Endothelial cell of umbilical vein (primary cell): ENCODE measurements at regions not wholly inside any gene's neighbourhood (a gene's known extent, or its start where the extent isn't known, plus 50 kb on each side); places are given as distances from the start of the nearest gene placed in this dataset.

Experiments used
- EZH2 ChIP-seq: IDR thresholded peaks from 2 replicates; pipeline ENCODE4 v1.6.1; 2012; ENCODE audit warnings: borderline replicate concordance, low read depth, mild to moderate bottlenecking, moderate library complexity, low read length, inconsistent platforms; ENCODE audit not compliant: severe bottlenecking
- MYC ChIP-seq: IDR thresholded peaks from one replicate; pipeline ENCODE4 v1.6.1; 2011; ENCODE audit warnings: mild to moderate bottlenecking, low read depth, low read length
- POLR2A ChIP-seq: IDR thresholded peaks from 2 replicates; pipeline ENCODE4 v1.6.1; 2012; ENCODE audit warnings: low read depth, mild to moderate bottlenecking, control low read depth, low read length
- POLR2AphosphoS5 ChIP-seq: IDR thresholded peaks from 2 replicates; pipeline ENCODE4 v1.6.1; 2012; ENCODE audit warnings: low read depth, mild to moderate bottlenecking, control low read depth, low read length, moderate library complexity; ENCODE audit not compliant: insufficient read depth
- TF ChIP-seq, protein P1 (sequence below), 2 donors: IDR thresholded peaks; 1 replicate in 1 of 2; 2 replicates in 1 of 2; pipeline ENCODE4 v1.5.1; 2011; ENCODE audit warnings: low read length in 2 of 2, mild to moderate bottlenecking in 2 of 2, moderate library complexity in 2 of 2, control low read depth in 1 of 2, inconsistent platforms in 1 of 2, low read depth in 1 of 2; ENCODE audit not compliant: insufficient read depth in 1 of 2; ENCODE audit errors: extremely low read depth in 1 of 2

- TF ChIP-seq POLR2A (no peak), POLR2AphosphoS5 (no peak), MYC (no peak), EZH2 (no peak)
- TF ChIP-seq, protein P1, sequence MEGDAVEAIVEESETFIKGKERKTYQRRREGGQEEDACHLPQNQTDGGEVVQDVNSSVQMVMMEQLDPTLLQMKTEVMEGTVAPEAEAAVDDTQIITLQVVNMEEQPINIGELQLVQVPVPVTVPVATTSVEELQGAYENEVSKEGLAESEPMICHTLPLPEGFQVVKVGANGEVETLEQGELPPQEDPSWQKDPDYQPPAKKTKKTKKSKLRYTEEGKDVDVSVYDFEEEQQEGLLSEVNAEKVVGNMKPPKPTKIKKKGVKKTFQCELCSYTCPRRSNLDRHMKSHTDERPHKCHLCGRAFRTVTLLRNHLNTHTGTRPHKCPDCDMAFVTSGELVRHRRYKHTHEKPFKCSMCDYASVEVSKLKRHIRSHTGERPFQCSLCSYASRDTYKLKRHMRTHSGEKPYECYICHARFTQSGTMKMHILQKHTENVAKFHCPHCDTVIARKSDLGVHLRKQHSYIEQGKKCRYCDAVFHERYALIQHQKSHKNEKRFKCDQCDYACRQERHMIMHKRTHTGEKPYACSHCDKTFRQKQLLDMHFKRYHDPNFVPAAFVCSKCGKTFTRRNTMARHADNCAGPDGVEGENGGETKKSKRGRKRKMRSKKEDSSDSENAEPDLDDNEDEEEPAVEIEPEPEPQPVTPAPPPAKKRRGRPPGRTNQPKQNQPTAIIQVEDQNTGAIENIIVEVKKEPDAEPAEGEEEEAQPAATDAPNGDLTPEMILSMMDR (IDR thresholded peaks at IDR 0.05; ENCODE audit: extremely low read depth in 1 of 2, insufficient read depth in 1 of 2, low read depth in 1 of 2, low read length in 2 of 2) = no peak
These were observed 755.2 kb downstream of the C6orf118 start for GRCh38 chr6:164554226-164554625.
